ENCODE measurements at regions not wholly inside any gene's neighbourhood (a gene's known extent, or its start where the extent isn't known, plus 50 kb on each side); places are given as distances from the start of the nearest gene placed in this dataset.

DNA sequence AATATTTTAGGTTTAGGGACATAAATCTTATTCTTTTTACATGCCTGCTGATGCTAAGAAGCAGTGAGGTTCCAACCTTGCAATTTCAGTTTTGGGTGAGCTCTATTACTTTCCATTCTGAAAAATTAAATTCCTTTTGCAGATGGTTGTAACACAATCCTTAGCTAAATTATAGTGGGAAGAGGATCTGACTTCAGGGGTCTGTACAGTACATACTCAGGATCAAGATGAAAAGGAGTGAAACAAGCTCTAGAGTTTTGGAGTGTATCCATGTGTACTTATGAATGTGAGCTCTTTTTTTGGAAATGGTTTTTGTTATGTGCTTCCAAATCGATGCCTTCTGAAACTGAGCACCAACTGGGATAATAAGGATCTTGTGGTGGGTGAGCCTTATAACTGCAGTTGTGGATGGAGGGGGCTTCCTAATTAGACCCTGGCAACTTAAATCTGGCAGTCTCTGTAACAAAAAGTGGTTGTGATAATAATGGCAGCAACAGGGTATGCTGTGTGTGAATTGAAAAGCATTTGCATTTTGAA lies 218.8 kb upstream of the MAP3K7 start:
- no peak for TF ChIP-seq CTCF (conservative IDR thresholded peaks at IDR 0.05; ENCODE audit: low read depth, low read length)
- no peak for TF ChIP-seq EZH2 (IDR thresholded peaks at IDR 0.05; ENCODE audit: low read length, unreplicated experiment)
- no peak for TF ChIP-seq EZH2phosphoT487 (IDR thresholded peaks at IDR 0.05; ENCODE audit: borderline replicate concordance, low read length)

Data from PC-3 (cell line).